ENCODE measurements at regions not wholly inside any gene's neighbourhood (a gene's known extent, or its start where the extent isn't known, plus 50 kb on each side); places are given as distances from the start of the nearest gene placed in this dataset.

DNA sequence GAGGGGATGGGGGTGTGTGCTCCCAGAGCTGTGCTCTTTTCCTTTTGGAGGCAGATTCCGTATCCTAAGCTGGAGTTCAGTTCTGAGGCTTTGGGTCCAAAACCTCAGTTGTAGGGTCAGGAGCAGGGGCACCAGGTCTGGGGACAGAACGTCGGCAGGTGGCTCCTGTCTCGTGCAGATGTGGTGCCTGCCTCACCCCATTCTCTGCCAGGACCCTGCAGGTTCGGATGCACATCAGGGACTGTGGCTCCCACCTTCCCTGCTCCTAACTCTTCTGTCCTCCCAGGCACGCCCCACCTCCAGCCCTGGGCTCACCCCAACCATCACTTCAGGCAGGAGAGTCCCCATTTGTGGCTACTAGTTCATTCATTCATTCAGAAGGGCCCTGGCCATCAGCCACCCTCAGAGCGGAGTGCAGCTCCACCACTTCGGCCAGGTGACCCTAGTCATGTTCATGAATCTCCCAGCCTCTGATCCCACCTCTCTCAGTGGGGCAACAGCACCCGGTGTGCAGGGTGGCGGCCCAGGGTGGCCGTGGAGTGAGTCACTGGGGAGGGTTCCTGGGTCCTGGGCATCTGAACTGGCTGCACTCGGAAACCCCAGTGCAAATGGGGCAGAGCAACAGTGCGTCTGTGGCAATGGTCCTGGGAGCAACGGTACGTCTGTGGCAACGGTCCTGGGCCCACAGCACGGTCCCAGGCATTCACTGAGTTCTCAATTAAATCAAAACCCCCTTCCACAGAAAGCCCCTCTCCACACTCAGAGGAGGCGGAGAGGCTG is 100.8 kb upstream of the FAM20C start:
- no peak for TF ChIP-seq CTCF (IDR thresholded peaks at IDR 0.05; ENCODE audit: insufficient read depth in 1 of 2, low read depth in 1 of 2, low read length in 1 of 2, severe bottlenecking in 1 of 2, unreplicated experiment in 1 of 2)
- H3K4me1 ChIP-seq: no peaks in the 10 kb centered on the region
- peaks cover 19% of the 10 kb centered on the region for H3K27me3 Mint-ChIP-seq (ENCODE audit: insufficient read depth, unreplicated experiment)
- H3K36me3 ChIP-seq (ENCODE audit: control insufficient read depth, insufficient read depth, low read length): no peaks in the 10 kb centered on the region
- H3K4me3 ChIP-seq (ENCODE audit: low read depth, low read length): no peak overlapping the region
- BruUV-seq (replicated peaks): no TSS peak
- H3K9me3 ChIP-seq: no peaks in the 10 kb centered on the region
- ChIA-PET CTCF (no interaction called here), POLR2A (no interaction called here)
- no peaks in the 10 kb centered on the region; the same call in 1 of the 2 replicates for H3K27me3 ChIP-seq (replicated peaks; ENCODE audit: control insufficient read depth, insufficient read depth, low read length)
- H3K4me1 Mint-ChIP-seq (ENCODE audit: low read depth, unreplicated experiment): no peaks in the 10 kb centered on the region
- H3K27ac Mint-ChIP-seq (ENCODE audit: unreplicated experiment): no peak overlapping the region
- no peak for DNase-seq
- no peaks in the 10 kb centered on the region for H3K36me3 Mint-ChIP-seq (ENCODE audit: insufficient read depth, unreplicated experiment)
- H3K4me3 Mint-ChIP-seq (ENCODE audit: unreplicated experiment): no peak overlapping the region
- no peaks in the 10 kb centered on the region for H3K9me3 Mint-ChIP-seq (ENCODE audit: unreplicated experiment)
- intact Hi-C loops (cut with micrococcal nuclease; ENCODE audit: unreplicated experiment): no loop called here

DNA sequence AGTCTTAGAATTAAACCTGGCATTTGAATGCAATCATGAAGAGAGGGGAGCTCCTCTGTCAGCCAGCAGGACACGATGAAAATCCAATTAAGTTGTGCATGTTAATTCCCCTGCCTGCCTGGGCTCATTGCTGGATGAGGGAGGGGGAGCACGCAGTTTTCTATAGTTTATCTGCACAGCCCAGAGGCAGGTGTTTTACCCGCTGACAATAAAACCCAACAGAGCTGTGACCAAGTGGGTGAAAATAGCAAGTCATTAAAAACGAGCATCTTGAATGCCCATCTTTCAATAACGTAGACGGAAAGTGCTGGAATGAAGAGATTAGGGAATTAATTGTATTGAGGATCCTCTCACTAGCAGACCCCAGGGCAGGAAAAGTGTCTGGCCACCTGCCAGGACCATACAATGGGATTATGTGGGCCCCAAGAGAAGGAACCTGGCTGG is 100.1 kb upstream of the FAM20C start:
- BruUV-seq (replicated peaks): no TSS peak
- no peaks in the 10 kb centered on the region for H3K36me3 Mint-ChIP-seq (ENCODE audit: insufficient read depth, unreplicated experiment)
- intact Hi-C loops (cut with micrococcal nuclease; ENCODE audit: unreplicated experiment): no loop called here
- no peaks in the 10 kb centered on the region for H3K36me3 ChIP-seq (ENCODE audit: control insufficient read depth, insufficient read depth, low read length)
- ChIA-PET CTCF (no interaction called here), POLR2A (no interaction called here)
- no peak overlapping the region for H3K4me3 ChIP-seq (ENCODE audit: low read depth, low read length)
- H3K27me3 ChIP-seq (replicated peaks; ENCODE audit: control insufficient read depth, insufficient read depth, low read length): no peaks in the 10 kb centered on the region; the same call in 1 of the 2 replicates
- peaks cover 19% of the 10 kb centered on the region for H3K27me3 Mint-ChIP-seq (ENCODE audit: insufficient read depth, unreplicated experiment)
- no peak overlapping the region for H3K4me3 Mint-ChIP-seq (ENCODE audit: unreplicated experiment)
- no peaks in the 10 kb centered on the region for H3K9me3 Mint-ChIP-seq (ENCODE audit: unreplicated experiment)
- H3K27ac Mint-ChIP-seq (ENCODE audit: unreplicated experiment): no peak overlapping the region
- H3K4me1 Mint-ChIP-seq (ENCODE audit: low read depth, unreplicated experiment): no peaks in the 10 kb centered on the region
- no peaks in the 10 kb centered on the region for H3K4me1 ChIP-seq
- DNase-seq: no peak
- TF ChIP-seq CTCF (IDR thresholded peaks at IDR 0.05; ENCODE audit: insufficient read depth in 1 of 2, low read depth in 1 of 2, low read length in 1 of 2, severe bottlenecking in 1 of 2, unreplicated experiment in 1 of 2): no peak
- no peaks in the 10 kb centered on the region for H3K9me3 ChIP-seq

- TF ChIP-seq CTCF (IDR thresholded peaks at IDR 0.05; ENCODE audit: insufficient read depth in 1 of 2, low read depth in 1 of 2, low read length in 1 of 2, severe bottlenecking in 1 of 2, unreplicated experiment in 1 of 2): no peak
- H3K27me3 ChIP-seq (replicated peaks; ENCODE audit: control insufficient read depth, insufficient read depth, low read length): no peaks in the 10 kb centered on the region; the same call in 1 of the 2 replicates
- ChIA-PET CTCF (no interaction called here), POLR2A (no interaction called here)
- no peak overlapping the region for H3K4me3 Mint-ChIP-seq (ENCODE audit: unreplicated experiment)
- H3K36me3 Mint-ChIP-seq (ENCODE audit: insufficient read depth, unreplicated experiment): no peaks in the 10 kb centered on the region
- BruUV-seq (replicated peaks): no TSS peak
- no peaks in the 10 kb centered on the region for H3K4me1 ChIP-seq
- no peaks in the 10 kb centered on the region for H3K36me3 ChIP-seq (ENCODE audit: control insufficient read depth, insufficient read depth, low read length)
- no peak overlapping the region for H3K27ac Mint-ChIP-seq (ENCODE audit: unreplicated experiment)
- H3K4me1 Mint-ChIP-seq (ENCODE audit: low read depth, unreplicated experiment): no peaks in the 10 kb centered on the region
- H3K9me3 ChIP-seq: no peaks in the 10 kb centered on the region
- intact Hi-C loops (cut with micrococcal nuclease; ENCODE audit: unreplicated experiment): no loop called here
- no peak for DNase-seq
- no peaks in the 10 kb centered on the region for H3K9me3 Mint-ChIP-seq (ENCODE audit: unreplicated experiment)
- H3K4me3 ChIP-seq (ENCODE audit: low read depth, low read length): no peak overlapping the region
- peaks cover 19% of the 10 kb centered on the region for H3K27me3 Mint-ChIP-seq (ENCODE audit: insufficient read depth, unreplicated experiment)
These were observed 99.3 kb upstream of the FAM20C start for GRCh38 chr7:92888-93672.

Data from Caco-2 (cell line).